HCT116 (cell line): ENCODE measurements at regions not wholly inside any gene's neighbourhood (a gene's known extent, or its start where the extent isn't known, plus 50 kb on each side); places are given as distances from the start of the nearest gene placed in this dataset.

Source experiments
- ATAC-seq: fragments of 200-7000 bp; cut with Tn5 transposase; 2 replicates; pipeline ENCODE4 v1.9.1; 2020; ENCODE audit warnings: mild to moderate bottlenecking, moderate library complexity
- BruUV-seq: library from RNA; stranded (reverse); fragments of 400-500 nt; replicated peaks from 2 replicates; lab custom pipeline; 2021; lab: Mats Ljungman, UMichigan
- CTCF ChIA-PET: fragments of 300-600 bp; sonication (Branson Sonifier 250); formaldehyde crosslinking; loops from one replicate; lab custom pipeline; 2021; ENCODE audit warnings: antibody characterized with exemption; lab: Charles Lee
- POLR2A ChIA-PET: fragments of 300-600, 350-600 bp; sonication (Branson Sonifier 250); formaldehyde crosslinking; loops from one replicate; lab custom pipeline; 2021; ENCODE audit warnings: antibody characterized with exemption; lab: Charles Lee
- RAD21 ChIA-PET, 2 experiments: fragments of 300-600 bp; sonication (Branson Sonifier 250); formaldehyde crosslinking; loops; one replicate each; lab custom pipeline; 2023; ENCODE audit warnings: low total read pairs in 2 of 2; ENCODE audit not compliant: uncharacterized antibody in 2 of 2, unreplicated experiment in 2 of 2, low non-redundant PET in 1 of 2; lab: Charles Lee
- DNase-seq: peaks from one replicate; pipeline ENCODE4 v3.0.0-alpha.2; 2010; ENCODE audit warnings: low read depth, low spot score
- H2AFZ ChIP-seq: fragments of 200-600 bp; shearing (Covaris generic), sonication (generic); 2 replicates; pipeline ENCODE4 v1.6.1; 2017; ENCODE audit warnings: low read depth, mixed run types, mixed read lengths, antibody characterized with exemption, low read length; ENCODE audit not compliant: poor library complexity, severe bottlenecking
- H3K27ac ChIP-seq: 2 replicates; pipeline ENCODE4 v1.5.1; 2012; ENCODE audit warnings: low read depth, low read length
- H3K27me3 ChIP-seq: fragments of 200-600 bp; sonication (generic); 2 replicates; pipeline ENCODE4 v1.6.1; 2016; ENCODE audit warnings: mixed run types, low read length, mixed read lengths; ENCODE audit not compliant: insufficient read depth
- H3K36me3 ChIP-seq, 2 experiments: fragments of 200-500 bp in 1 of 2; fragments of 200-600 bp in 1 of 2; sonication (Bioruptor generic) in 1 of 2; sonication (generic) in 1 of 2; 2 replicates each; pipeline versions ENCODE4 v1.5.1 to v1.6.1; 2014 to 2016; ENCODE audit warnings: low read length in 2 of 2, inconsistent platforms in 1 of 2, mixed read lengths in 1 of 2, mixed run types in 1 of 2; ENCODE audit not compliant: insufficient read depth in 2 of 2, control insufficient read depth in 1 of 2
- H3K4me1 ChIP-seq, 2 experiments: fragments of 200-600 bp in 1 of 2; sonication (generic) in 1 of 2; 2 replicates each; pipeline versions ENCODE4 v1.5.1 to v1.6.1; 2012 to 2017; ENCODE audit warnings: low read length in 2 of 2, inconsistent platforms in 1 of 2, mild to moderate bottlenecking in 1 of 2, mixed read lengths in 1 of 2, mixed run types in 1 of 2, moderate library complexity in 1 of 2; ENCODE audit not compliant: insufficient read depth in 2 of 2, control insufficient read depth in 1 of 2
- H3K4me2 ChIP-seq: fragments of 200-600 bp; sonication (generic); 2 replicates; pipeline ENCODE4 v1.6.1; 2017; ENCODE audit warnings: mixed run types, low read length, mixed read lengths
- H3K4me3 ChIP-seq, 2 experiments: fragments of 200-600 bp in 1 of 2; sonication (generic) in 1 of 2; replicated peaks in 1 of 2; 2 replicates each; pipeline ENCODE4 v1.5.1; 2011 to 2016; ENCODE audit warnings: low read length in 2 of 2, control low read depth in 1 of 2, low read depth in 1 of 2, mild to moderate bottlenecking in 1 of 2, mixed read lengths in 1 of 2, mixed run types in 1 of 2
- H3K79me2 ChIP-seq: fragments of 200-600 bp; sonication (generic); 2 replicates; pipeline ENCODE4 v1.6.1; 2017; ENCODE audit warnings: mild to moderate bottlenecking, mixed run types, low read length, moderate library complexity, mixed read lengths; ENCODE audit not compliant: insufficient read depth
- H3K9ac ChIP-seq: fragments of 200-600 bp; sonication (generic); 2 replicates; pipeline ENCODE4 v1.6.1; 2016; ENCODE audit warnings: low read length, mixed read lengths
- H3K9me2 ChIP-seq: fragments of 200-600 bp; sonication (generic), shearing (Covaris generic); 2 replicates; pipeline ENCODE4 v1.6.1; 2017; ENCODE audit warnings: mixed run types, mild to moderate bottlenecking, moderate library complexity; ENCODE audit not compliant: insufficient read depth
- H3K9me3 ChIP-seq, 2 experiments: fragments of 200-500 bp in 1 of 2; fragments of 200-600 bp in 1 of 2; sonication (Bioruptor generic) in 1 of 2; sonication (generic) in 1 of 2; 2 replicates each; pipeline ENCODE4 v1.6.1; 2014 to 2017; ENCODE audit warnings: low read length in 2 of 2, mixed read lengths in 2 of 2, inconsistent platforms in 1 of 2, low read depth in 1 of 2, mild to moderate bottlenecking in 1 of 2, mixed run types in 1 of 2, moderate library complexity in 1 of 2; ENCODE audit not compliant: control insufficient read depth in 1 of 2, insufficient read depth in 1 of 2
- H4K20me1 ChIP-seq: fragments of 200-600 bp; sonication (generic), shearing (Covaris generic); 2 replicates; pipeline ENCODE4 v1.6.1; 2017; ENCODE audit warnings: mixed run types, mild to moderate bottlenecking, moderate library complexity; ENCODE audit not compliant: insufficient read depth
- CBX3 ChIP-seq: IDR thresholded peaks from 2 replicates; pipeline ENCODE4 v1.6.1; 2012; ENCODE audit warnings: low read depth
- CEBPB ChIP-seq: IDR thresholded peaks from 2 replicates; pipeline ENCODE4 v1.6.1; 2012; ENCODE audit warnings: low read depth
- EGR1 ChIP-seq: IDR thresholded peaks from 2 replicates; pipeline ENCODE4 v1.6.1; 2012; ENCODE audit warnings: low read depth
- EZH2 ChIP-seq: fragments of 200-600 bp; sonication (generic); IDR thresholded peaks from 2 replicates; pipeline ENCODE4 v1.6.1; 2017; ENCODE audit warnings: antibody characterized with exemption, mixed run types
- EZH2phosphoT487 ChIP-seq: fragments of 200-600 bp; IDR thresholded peaks from 2 replicates; pipeline ENCODE4 v1.6.1; 2018; ENCODE audit warnings: antibody characterized with exemption, borderline replicate concordance
- FOSL1 ChIP-seq: IDR thresholded peaks from 2 replicates; pipeline ENCODE4 v1.6.1; 2012; ENCODE audit warnings: low read depth
- JUND ChIP-seq: IDR thresholded peaks from 2 replicates; pipeline ENCODE4 v1.6.1; 2012
- POLR2AphosphoS5 ChIP-seq: IDR thresholded peaks from 2 replicates; pipeline ENCODE4 v1.6.1; 2011; ENCODE audit warnings: mild to moderate bottlenecking, low read depth, low read length, moderate library complexity
- SRF ChIP-seq: IDR thresholded peaks from 2 replicates; pipeline ENCODE4 v1.6.1; 2012; ENCODE audit warnings: low read depth
- TCF7L2 ChIP-seq: IDR thresholded peaks from 2 replicates; pipeline ENCODE4 v1.7.0; 2011; ENCODE audit warnings: borderline replicate concordance, inconsistent platforms; ENCODE audit not compliant: insufficient read depth, insufficient read length; ENCODE audit errors: extremely low read depth
- ZNF274 ChIP-seq: fragments of 200-500 bp; sonication (Bioruptor generic); IDR thresholded peaks from 2 replicates; pipeline ENCODE4 v1.6.1; 2014; ENCODE audit warnings: mild to moderate bottlenecking, low read depth, low read length, inconsistent platforms
- intact Hi-C: fragments of 100-400 bp; cut with micrococcal nuclease; formaldehyde crosslinking; loops from 2 replicates; pipeline ENCODE4 v1.10.0; 2022
- TF ChIP-seq, protein P1 (sequence below): IDR thresholded peaks from 2 replicates; pipeline ENCODE4 v1.6.1; 2012
- TF ChIP-seq, protein P2 (sequence below): IDR thresholded peaks from 2 replicates; pipeline ENCODE4 v1.6.1; 2012
- TF ChIP-seq, protein P3 (sequence below), 3 experiments: fragments of 200-600 bp in 1 of 3; sonication (generic) in 1 of 3; IDR thresholded peaks in 2 of 3; conservative IDR thresholded peaks in 1 of 3; 2 replicates each; pipeline ENCODE4 v1.5.1; 2012 to 2017; ENCODE audit warnings: low read depth in 2 of 3, low read length in 2 of 3, antibody characterized with exemption in 1 of 3, borderline replicate concordance in 1 of 3, control low read depth in 1 of 3, mild to moderate bottlenecking in 1 of 3, mixed read lengths in 1 of 3, mixed run types in 1 of 3, moderate library complexity in 1 of 3; ENCODE audit not compliant: insufficient read depth in 1 of 3

DNA sequence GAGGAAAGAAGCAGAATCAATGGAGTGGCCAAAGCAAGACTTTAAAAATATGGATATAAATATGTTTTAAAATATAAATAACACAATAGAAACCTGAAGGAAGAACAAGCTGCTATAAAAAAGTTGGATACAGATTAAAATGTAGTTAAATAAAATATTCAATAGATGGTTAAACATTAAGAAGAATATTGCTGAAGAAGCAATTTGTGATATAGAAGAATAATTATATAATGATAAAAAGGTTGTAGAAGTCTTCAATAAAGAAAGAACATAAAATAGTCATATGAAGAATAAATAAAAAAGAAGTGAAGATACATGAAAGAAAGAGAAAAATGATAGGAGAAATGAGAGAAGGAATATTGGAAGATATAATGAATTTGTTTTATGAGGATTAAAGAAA lies 392.0 kb downstream of the DSC3 start (continued):
- TF ChIP-seq ZNF274 (no peak), SRF (no peak)

DNA sequence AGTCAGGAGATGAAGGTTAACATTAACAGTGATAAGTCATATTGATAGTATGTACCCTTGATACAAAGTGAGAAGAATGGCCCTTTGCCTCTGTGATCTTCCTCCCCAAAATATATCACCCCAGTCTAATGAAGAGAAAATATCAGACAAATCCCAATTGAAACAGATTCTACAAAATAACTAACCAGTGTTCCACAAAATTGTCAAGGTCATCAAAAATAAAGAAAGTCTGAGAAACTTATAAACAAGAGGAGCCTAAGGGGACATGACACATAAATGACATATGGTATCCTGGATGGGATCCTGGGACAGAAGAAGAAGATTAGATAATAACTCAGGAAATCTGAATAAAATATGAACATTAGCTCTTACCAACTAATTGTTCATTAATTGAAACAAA lies 398.4 kb downstream of the DSC3 start:
- Histone ChIP-seq H3K9me3 (no peaks in the 10 kb centered on the region), H4K20me1 (no peaks in the 10 kb centered on the region), H3K9ac (no peak overlapping the region), H2AFZ (no peak overlapping the region), H3K4me3 (no peak overlapping the region), H3K27me3 (no peaks in the 10 kb centered on the region), H3K4me1 (no peaks in the 10 kb centered on the region), H3K79me2 (no peaks in the 10 kb centered on the region), H3K4me2 (no peak overlapping the region), H3K27ac (no peak overlapping the region), H3K36me3 (no peaks in the 10 kb centered on the region), H3K9me2 (no peaks in the 10 kb centered on the region)
- ChIA-PET RAD21 (no interaction called here), CTCF (no interaction called here), POLR2A (no interaction called here)
- no peak for ATAC-seq
- no peak for TF ChIP-seq FOSL1
- no peak for TF ChIP-seq CEBPB
- no peak for TF ChIP-seq SRF
- no peak for TF ChIP-seq TCF7L2
- no peak for TF ChIP-seq EZH2
- TF ChIP-seq, protein P1, sequence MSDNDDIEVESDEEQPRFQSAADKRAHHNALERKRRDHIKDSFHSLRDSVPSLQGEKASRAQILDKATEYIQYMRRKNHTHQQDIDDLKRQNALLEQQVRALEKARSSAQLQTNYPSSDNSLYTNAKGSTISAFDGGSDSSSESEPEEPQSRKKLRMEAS: no peak
- no peak for TF ChIP-seq JUND
- TF ChIP-seq, protein P2, sequence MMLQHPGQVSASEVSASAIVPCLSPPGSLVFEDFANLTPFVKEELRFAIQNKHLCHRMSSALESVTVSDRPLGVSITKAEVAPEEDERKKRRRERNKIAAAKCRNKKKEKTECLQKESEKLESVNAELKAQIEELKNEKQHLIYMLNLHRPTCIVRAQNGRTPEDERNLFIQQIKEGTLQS: no peak
- TF ChIP-seq EZH2phosphoT487: no peak
- no peak for TF ChIP-seq EGR1
- TF ChIP-seq ZNF274: no peak
- TF ChIP-seq CBX3: no peak
- TF ChIP-seq, protein P3, sequence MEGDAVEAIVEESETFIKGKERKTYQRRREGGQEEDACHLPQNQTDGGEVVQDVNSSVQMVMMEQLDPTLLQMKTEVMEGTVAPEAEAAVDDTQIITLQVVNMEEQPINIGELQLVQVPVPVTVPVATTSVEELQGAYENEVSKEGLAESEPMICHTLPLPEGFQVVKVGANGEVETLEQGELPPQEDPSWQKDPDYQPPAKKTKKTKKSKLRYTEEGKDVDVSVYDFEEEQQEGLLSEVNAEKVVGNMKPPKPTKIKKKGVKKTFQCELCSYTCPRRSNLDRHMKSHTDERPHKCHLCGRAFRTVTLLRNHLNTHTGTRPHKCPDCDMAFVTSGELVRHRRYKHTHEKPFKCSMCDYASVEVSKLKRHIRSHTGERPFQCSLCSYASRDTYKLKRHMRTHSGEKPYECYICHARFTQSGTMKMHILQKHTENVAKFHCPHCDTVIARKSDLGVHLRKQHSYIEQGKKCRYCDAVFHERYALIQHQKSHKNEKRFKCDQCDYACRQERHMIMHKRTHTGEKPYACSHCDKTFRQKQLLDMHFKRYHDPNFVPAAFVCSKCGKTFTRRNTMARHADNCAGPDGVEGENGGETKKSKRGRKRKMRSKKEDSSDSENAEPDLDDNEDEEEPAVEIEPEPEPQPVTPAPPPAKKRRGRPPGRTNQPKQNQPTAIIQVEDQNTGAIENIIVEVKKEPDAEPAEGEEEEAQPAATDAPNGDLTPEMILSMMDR (IDR thresholded peaks at IDR 0.05 in 2 of 3, conservative IDR thresholded peaks at IDR 0.05 in 1 of 3; ENCODE audit: borderline replicate concordance in 1 of 3, insufficient read depth in 1 of 3, low read depth in 2 of 3, low read length in 2 of 3): no peak
- no peak for TF ChIP-seq POLR2AphosphoS5
- intact Hi-C loops: no loop called here
- BruUV-seq: no TSS peak
- DNase-seq: no peak
